GM12878 (cell line): ENCODE measurements at regions not wholly inside any gene's neighbourhood (a gene's known extent, or its start where the extent isn't known, plus 50 kb on each side); places are given as distances from the start of the nearest gene placed in this dataset.

Experiments
- CEBPB ChIP-seq, 2 experiments: fragments of 150-350 bp in 1 of 2; IDR thresholded peaks; 2 replicates each; pipeline ENCODE4 v1.6.1; 2012 to 2014; ENCODE audit warnings: low read depth in 2 of 2, low read length in 2 of 2, borderline replicate concordance in 1 of 2, inconsistent platforms in 1 of 2
- FOS ChIP-seq: IDR thresholded peaks from 3 replicates; pipeline ENCODE4 v1.6.1; 2011; ENCODE audit warnings: borderline replicate concordance; ENCODE audit not compliant: insufficient read length; ENCODE audit errors: extremely low read depth
- LARP7 ChIP-seq: fragments of 450-650 bp; IDR thresholded peaks from 2 replicates; pipeline ENCODE4 v1.6.1; 2017; ENCODE audit warnings: mild to moderate bottlenecking
- POLR2A ChIP-seq: IDR thresholded peaks from 2 replicates; pipeline ENCODE4 v1.6.1; 2011; ENCODE audit warnings: low read depth, mild to moderate bottlenecking, low read length
- RAD51 ChIP-seq: fragments of 450-650 bp; IDR thresholded peaks from 2 replicates; pipeline ENCODE4 v1.6.1; 2016; ENCODE audit warnings: moderate library complexity, mild to moderate bottlenecking, inconsistent platforms
- TF ChIP-seq, protein P1 (sequence below), 3 experiments: IDR thresholded peaks in 2 of 3; conservative IDR thresholded peaks in 1 of 3; 2 replicates each; pipeline ENCODE4 v1.5.1; 2011; ENCODE audit warnings: low read depth in 3 of 3, low read length in 3 of 3, mild to moderate bottlenecking in 3 of 3, control low read depth in 2 of 3, moderate library complexity in 2 of 3, inconsistent platforms in 1 of 3, mixed read lengths in 1 of 3; ENCODE audit not compliant: control insufficient read depth in 2 of 3, insufficient read depth in 1 of 3; ENCODE audit errors: extremely low read depth in 1 of 3
- TF ChIP-seq, protein P2 (sequence below): fragments of 450-650 bp; formaldehyde crosslinking; IDR thresholded peaks from 2 replicates; pipeline ENCODE4 v1.5.0; 2022; ENCODE audit warnings: mild to moderate bottlenecking, missing genetic modification characterization
- TF ChIP-seq, protein P3 (sequence below): fragments of 450-650 bp; IDR thresholded peaks from 2 replicates; pipeline ENCODE4 v1.6.1; 2016; ENCODE audit warnings: mild to moderate bottlenecking, moderate library complexity, borderline replicate concordance

DNA sequence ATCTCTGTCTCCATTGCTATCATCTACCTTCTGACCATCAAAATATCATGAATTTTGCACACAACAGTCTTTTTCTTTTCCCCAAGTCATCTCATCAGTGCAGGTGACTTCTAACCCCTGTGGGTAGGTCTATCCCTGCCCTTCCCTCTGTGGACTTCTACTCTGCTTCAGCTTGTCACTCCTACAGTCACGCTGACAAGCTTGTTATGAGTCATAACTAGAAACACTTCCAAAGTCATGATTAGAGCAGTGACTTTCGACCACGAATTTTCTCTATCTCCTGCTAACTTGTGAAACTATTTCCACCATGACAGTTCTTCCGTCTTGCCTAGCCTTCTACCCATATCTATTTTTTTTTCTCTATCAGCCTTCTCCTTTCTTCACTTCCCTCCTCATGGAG is 343.7 kb upstream of the ARGLU1 start:
- TF ChIP-seq, protein P1, sequence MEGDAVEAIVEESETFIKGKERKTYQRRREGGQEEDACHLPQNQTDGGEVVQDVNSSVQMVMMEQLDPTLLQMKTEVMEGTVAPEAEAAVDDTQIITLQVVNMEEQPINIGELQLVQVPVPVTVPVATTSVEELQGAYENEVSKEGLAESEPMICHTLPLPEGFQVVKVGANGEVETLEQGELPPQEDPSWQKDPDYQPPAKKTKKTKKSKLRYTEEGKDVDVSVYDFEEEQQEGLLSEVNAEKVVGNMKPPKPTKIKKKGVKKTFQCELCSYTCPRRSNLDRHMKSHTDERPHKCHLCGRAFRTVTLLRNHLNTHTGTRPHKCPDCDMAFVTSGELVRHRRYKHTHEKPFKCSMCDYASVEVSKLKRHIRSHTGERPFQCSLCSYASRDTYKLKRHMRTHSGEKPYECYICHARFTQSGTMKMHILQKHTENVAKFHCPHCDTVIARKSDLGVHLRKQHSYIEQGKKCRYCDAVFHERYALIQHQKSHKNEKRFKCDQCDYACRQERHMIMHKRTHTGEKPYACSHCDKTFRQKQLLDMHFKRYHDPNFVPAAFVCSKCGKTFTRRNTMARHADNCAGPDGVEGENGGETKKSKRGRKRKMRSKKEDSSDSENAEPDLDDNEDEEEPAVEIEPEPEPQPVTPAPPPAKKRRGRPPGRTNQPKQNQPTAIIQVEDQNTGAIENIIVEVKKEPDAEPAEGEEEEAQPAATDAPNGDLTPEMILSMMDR (IDR thresholded peaks at IDR 0.05 in 2 of 3, conservative IDR thresholded peaks at IDR 0.05 in 1 of 3; ENCODE audit: control insufficient read depth in 2 of 3, extremely low read depth in 1 of 3, insufficient read depth in 1 of 3, low read depth in 3 of 3, low read length in 3 of 3), result no peak
- TF ChIP-seq, protein P2, sequence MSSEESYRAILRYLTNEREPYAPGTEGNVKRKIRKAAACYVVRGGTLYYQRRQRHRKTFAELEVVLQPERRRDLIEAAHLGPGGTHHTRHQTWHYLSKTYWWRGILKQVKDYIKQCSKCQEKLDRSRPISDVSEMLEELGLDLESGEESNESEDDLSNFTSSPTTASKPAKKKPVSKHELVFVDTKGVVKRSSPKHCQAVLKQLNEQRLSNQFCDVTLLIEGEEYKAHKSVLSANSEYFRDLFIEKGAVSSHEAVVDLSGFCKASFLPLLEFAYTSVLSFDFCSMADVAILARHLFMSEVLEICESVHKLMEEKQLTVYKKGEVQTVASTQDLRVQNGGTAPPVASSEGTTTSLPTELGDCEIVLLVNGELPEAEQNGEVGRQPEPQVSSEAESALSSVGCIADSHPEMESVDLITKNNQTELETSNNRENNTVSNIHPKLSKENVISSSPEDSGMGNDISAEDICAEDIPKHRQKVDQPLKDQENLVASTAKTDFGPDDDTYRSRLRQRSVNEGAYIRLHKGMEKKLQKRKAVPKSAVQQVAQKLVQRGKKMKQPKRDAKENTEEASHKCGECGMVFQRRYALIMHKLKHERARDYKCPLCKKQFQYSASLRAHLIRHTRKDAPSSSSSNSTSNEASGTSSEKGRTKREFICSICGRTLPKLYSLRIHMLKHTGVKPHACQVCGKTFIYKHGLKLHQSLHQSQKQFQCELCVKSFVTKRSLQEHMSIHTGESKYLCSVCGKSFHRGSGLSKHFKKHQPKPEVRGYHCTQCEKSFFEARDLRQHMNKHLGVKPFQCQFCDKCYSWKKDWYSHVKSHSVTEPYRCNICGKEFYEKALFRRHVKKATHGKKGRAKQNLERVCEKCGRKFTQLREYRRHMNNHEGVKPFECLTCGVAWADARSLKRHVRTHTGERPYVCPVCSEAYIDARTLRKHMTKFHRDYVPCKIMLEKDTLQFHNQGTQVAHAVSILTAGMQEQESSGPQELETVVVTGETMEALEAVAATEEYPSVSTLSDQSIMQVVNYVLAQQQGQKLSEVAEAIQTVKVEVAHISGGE (CRISPR knock-in tag), result no peak
- TF ChIP-seq, protein P3, sequence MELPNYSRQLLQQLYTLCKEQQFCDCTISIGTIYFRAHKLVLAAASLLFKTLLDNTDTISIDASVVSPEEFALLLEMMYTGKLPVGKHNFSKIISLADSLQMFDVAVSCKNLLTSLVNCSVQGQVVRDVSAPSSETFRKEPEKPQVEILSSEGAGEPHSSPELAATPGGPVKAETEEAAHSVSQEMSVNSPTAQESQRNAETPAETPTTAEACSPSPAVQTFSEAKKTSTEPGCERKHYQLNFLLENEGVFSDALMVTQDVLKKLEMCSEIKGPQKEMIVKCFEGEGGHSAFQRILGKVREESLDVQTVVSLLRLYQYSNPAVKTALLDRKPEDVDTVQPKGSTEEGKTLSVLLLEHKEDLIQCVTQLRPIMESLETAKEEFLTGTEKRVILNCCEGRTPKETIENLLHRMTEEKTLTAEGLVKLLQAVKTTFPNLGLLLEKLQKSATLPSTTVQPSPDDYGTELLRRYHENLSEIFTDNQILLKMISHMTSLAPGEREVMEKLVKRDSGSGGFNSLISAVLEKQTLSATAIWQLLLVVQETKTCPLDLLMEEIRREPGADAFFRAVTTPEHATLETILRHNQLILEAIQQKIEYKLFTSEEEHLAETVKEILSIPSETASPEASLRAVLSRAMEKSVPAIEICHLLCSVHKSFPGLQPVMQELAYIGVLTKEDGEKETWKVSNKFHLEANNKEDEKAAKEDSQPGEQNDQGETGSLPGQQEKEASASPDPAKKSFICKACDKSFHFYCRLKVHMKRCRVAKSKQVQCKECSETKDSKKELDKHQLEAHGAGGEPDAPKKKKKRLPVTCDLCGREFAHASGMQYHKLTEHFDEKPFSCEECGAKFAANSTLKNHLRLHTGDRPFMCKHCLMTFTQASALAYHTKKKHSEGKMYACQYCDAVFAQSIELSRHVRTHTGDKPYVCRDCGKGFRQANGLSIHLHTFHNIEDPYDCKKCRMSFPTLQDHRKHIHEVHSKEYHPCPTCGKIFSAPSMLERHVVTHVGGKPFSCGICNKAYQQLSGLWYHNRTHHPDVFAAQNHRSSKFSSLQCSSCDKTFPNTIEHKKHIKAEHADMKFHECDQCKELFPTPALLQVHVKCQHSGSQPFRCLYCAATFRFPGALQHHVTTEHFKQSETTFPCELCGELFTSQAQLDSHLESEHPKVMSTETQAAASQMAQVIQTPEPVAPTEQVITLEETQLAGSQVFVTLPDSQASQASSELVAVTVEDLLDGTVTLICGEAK, result no peak
- no peak for TF ChIP-seq LARP7
- TF ChIP-seq CEBPB (IDR thresholded peaks at IDR 0.05; ENCODE audit: borderline replicate concordance in 1 of 2, low read depth in 2 of 2, low read length in 2 of 2), result no peak
- no peak for TF ChIP-seq POLR2A
- no peak for TF ChIP-seq FOS
- no peak for TF ChIP-seq RAD51
